ENCODE measurements at regions not wholly inside any gene's neighbourhood (a gene's known extent, or its start where the extent isn't known, plus 50 kb on each side); places are given as distances from the start of the nearest gene placed in this dataset.
A peak's percentile ranks its signal among the peaks of the same experiment; 100 is the strongest.
"Not testable (repeated sequence)": the region's sequence is repeated elsewhere in the genome, so short reads cannot be mapped to it uniquely, and the experiment has no call there.

DNA sequence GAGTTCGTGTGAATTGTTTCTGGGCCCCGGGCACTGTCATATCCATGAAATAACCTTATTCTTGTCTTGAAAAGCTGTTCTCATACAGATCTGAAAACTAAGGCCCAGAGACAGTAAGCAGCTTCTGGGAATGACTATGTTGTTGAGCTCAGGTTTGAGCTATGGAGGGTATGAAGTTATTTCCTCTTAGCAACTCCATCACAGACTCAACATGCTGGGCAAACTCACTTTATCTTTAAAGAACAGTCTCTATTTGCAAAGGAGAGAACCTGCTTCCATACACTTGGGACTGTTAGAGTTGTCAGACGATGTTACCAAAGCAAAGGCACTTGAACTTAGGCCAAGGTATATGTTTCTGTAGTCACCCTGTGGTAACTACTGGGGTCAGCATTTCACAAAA is 90.0 kb downstream of the GPR88 start:
- no peak for DNase-seq (ENCODE audit: low read depth)

DNA sequence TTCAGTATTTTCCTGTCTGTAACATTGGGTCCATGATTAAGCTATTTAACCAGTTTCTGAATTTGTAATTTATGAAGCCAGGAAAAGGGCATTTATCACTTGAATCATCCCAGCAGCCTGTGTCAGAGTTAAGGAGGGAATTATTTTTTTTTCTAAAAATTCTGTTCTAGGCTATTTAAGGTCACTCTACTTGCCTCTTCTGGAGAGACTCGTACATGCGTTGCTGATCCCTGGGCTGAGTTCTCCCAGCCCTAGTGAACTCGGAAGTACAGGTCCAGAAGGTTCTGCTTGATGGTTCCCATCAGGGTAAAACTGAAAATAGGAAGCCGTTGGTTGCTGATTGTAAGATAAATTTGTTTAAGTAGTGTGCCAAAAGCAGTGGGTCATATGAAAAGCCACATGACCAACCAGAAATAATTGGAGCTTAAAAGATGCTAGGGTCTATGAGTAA is 90.7 kb downstream of the GPR88 start:
- no peak for DNase-seq (ENCODE audit: low read depth)

DNA sequence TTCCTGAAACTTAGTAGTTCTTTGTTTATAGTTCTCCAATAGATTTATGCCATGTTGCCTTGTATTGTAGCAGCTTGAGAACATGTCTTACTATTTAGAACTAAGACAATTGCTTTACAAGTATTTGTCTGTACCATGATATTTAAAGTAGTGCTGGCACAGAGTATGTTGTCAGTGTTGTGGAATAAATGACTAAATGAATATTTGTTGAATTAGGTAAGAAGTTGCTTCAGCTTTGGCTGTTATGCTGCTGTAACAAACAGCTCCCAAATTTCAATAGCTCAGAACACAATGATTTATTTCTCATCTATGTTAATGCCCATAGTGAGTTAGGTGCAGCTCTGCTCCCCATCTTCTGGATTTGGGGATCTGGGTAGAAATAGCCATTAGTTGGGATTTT is 90.2 kb upstream of the VCAM1 start:
- no peak for DNase-seq (ENCODE audit: low read depth)

DNA sequence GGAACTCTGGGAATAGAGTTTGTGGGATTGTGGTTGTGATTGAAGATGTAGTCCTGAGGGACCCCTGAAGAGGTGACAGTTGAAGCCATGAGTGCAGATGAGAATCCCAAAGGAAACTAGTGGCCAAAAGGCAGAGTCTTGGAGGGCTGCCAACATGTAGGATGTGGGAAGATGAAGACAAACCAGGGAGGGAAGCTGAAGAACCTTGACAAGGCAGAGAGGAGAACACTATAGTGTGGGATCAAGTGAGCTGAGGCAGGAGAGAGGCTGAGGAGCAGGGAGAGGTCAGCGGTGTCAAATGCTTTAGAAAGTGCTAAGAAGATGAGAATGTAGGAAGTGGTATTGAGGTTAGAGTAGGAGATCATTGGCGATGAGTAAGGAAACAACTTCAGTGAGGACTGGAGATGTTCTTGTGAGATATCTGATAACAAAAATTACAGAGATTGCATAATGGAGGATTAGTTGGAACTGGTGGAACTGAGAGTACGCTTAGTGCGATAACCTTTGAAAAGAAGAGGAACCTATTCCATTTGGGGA is 88.5 kb upstream of the VCAM1 start:
- peak; percentile 99 for DNase-seq (ENCODE audit: low read depth)

DNA sequence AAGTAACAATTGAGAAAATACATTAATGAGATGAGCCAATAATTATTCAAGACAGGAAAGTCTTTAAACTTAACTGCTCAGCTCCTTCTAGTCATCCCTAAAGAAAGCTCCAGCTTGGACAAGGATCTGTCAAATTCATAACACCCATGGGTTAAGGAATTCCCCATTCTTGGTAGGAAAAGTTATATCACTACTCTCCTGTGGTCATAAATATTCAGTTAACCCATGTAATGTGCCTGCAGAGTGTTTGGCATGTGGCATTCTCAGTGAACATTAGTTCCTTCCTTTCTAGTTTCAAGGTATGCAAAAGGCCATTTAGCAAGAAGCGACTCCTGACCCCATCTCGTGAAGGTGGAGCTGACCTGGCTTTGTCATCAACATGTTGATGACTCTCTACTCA is 76.7 kb upstream of the VCAM1 start:
- no peak for DNase-seq (ENCODE audit: low read depth)

DNA sequence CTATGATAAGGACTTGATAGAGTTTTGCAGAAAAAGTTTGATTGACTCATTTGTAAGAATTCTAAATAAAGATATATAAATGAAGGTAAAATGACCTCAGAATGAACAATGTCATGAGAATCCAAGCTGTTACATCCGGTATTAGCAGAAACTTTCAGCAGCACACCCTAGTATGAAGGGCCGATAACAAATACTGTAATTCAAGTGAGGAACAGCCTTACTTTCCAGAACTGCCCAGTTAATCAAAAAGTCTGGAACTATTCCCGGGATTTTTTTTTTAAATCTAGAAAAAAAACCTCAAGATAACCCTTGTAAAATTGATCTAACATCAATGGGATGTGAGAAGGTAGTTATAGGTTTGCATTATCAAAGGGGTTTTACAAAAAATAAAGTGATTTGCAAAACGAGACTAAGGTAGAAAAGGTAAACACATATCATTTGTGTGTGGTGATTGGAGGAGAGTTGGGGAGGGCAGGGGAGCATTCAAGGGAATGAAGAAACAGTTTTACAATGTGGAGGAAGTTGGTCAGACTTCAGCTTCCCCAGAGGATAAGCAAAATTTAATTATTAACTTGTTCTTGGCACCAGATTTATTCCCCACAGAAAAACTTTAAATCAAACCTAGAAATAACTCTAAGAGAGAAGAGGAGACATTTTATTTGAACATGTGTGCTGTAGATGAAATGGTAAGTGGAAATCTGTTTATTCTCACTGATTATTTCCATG is 75.9 kb upstream of the VCAM1 start:
- no peak for DNase-seq (ENCODE audit: low read depth)

DNA sequence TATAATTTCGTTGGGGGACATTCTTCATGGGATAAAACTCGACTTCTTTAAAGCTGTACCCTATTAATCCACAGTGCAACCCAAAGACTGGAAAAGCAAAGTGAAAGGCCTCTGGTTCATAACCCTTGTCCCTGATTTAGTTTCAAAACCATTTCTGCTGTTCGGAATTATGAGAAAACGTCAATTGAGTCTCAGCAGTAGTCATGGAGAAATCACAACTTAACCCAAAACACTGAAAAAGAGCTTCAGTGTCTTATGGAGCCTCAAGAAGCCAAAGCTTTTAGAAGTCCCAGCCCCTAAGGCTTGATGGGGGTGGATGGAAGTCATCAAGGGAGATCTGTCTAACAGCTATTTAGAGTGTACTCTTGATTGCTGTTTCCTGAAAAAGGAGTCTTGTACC is 73.5 kb upstream of the VCAM1 start:
- DNase-seq (ENCODE audit: low read depth) = no peak

DNA sequence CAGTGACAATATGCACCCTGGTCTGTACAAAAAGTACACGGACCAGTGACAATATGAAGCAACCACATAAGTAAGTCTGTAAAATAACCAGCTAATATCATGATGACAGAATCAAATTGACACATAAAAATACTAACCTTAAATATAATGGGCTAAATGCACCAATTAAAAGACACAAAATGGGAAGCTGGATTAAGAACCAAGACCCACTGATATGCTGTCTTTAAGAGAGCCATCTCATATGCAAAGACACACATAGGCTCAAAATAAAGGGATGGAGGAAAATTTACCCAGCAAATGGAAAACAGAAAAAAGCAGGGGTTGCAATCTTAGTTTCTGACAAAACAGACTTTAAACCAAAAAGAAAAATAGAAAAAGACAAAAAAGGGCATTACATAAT is 70.4 kb upstream of the VCAM1 start:
- DNase-seq (ENCODE audit: low read depth) = no peak

DNA sequence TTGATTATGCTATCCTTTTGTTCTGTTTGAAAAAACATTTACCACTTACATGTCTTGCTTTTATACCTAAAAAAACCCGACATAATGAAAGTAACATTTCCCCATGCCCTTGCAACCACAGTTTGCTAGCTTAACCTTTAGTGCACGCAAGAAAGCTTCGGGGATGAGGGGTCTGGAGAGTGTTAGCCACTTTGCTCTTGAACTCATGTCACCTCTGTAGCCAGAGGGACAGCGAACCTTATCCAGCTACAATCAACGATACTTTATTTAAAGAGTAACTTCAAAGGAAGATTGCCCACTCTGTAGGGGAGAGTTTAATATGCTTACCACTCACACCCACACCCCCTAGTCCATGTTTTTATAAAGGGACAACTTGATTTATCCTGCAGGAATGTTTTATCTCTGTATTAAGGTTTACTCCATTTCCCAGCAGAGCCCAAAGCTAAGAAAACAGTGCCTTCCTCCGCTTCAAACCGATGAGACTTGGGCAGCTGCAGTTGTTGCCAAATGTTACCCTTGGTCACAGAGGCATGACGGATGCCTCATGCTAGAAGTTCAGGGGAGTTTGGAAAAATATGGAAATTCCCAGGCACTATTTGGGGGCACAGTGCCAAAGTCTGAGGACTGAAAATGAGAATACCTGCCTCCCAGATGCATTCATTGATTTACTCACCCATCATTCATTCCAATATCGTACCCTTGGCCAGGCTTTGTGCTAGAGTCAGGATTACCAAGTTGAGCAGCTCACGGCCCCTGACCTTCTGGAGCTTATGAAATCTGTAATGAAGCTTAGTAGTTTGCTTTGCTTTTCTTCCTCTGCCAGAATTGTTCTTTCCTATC is 61.4 kb upstream of the VCAM1 start:
- DNase-seq (ENCODE audit: low read depth) = no peak

DNA sequence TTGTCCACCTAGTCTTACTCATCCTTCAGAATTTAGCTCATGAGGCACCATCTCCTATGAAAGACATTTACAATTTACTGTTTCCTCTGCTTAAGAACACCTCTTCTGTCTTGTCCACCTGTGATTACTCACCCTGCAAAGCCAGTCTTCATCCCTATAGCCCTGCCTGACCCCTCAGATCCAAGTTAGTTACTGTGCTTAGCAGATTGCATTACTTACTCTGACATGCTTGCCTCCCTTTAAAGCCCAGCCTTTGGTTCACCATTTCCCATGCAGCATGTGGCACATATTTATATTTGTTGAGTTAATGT is 60.9 kb upstream of the VCAM1 start:
- DNase-seq (ENCODE audit: low read depth) = no peak

DNA sequence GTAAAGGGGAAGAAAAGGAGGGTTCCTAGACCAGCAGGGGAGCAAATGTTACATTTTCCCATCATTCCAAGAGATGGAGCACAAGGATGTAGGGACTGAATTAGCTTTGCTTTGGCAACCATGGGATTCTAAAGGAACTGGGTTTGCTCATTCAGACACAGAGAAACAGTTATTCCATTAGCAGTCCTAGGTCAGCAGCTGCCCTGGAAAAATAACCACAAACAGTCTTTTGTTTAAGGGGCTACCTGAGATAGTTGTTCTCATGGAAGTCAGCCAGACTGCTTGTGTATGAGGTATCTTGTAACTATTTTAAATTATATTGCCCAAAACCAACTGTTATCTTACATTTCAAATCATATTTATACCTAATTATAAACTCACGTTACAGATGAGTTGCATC is 58.4 kb upstream of the VCAM1 start:
- DNase-seq (ENCODE audit: low read depth) = no peak

DNA sequence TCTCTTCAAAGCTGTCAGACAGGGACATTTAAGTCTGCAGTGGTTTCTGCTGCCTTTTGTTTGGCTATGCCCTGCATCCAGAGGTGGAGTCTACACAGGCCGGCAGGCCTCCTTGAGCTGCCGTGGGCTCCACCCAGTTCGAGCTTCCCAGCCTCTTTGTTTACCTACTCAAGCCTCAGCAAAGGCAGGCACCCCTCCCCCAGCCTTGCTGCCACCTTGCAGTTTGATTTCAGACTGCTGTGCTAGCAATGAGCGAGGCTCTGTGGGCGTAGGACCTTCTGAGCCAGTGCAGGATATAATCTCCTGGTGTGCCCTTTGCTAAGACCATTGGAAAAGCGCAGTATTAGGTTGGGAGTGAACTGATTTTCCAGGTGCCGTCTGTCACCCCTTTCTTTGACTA is 51.0 kb upstream of the VCAM1 start:
- not testable (repeated sequence) for DNase-seq (ENCODE audit: low read depth)

All from HT1080 (cell line).